ENCODE measurements at regions not wholly inside any gene's neighbourhood (a gene's known extent, or its start where the extent isn't known, plus 50 kb on each side); places are given as distances from the start of the nearest gene placed in this dataset.

GRCh38 chr16:9523994-9524393, 432.6 kb downstream of the HAPSTR1 start:
- DNase-seq (ENCODE audit: low read depth): no peak

DNA sequence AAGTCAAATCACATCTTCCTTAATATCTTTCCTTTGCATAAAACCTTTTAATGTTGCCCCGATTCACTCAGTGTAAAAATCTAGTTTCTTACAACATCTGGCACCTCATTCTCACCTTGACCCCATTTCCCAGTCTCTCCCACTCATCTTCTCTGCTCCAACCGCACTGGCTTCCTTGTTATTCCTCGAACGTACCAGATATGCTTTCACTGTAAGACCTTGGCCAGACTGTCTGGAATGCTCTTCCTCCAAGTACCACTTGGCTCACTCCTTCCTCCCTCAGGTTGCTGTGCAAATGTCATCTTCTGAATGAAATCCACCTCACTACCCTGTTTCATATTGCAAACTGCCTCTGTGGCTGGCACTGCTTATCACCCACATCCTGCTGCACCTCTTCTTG, 433.6 kb downstream of the HAPSTR1 start:
- DNase-seq (ENCODE audit: low read depth): no peak

- no peak for DNase-seq (ENCODE audit: low read depth)
These were observed 435.3 kb downstream of the HAPSTR1 start for GRCh38 chr16:9526791-9527190.

GRCh38 chr16:9527976-9528375, 436.5 kb downstream of the HAPSTR1 start:
- no peak for DNase-seq (ENCODE audit: low read depth)

DNA sequence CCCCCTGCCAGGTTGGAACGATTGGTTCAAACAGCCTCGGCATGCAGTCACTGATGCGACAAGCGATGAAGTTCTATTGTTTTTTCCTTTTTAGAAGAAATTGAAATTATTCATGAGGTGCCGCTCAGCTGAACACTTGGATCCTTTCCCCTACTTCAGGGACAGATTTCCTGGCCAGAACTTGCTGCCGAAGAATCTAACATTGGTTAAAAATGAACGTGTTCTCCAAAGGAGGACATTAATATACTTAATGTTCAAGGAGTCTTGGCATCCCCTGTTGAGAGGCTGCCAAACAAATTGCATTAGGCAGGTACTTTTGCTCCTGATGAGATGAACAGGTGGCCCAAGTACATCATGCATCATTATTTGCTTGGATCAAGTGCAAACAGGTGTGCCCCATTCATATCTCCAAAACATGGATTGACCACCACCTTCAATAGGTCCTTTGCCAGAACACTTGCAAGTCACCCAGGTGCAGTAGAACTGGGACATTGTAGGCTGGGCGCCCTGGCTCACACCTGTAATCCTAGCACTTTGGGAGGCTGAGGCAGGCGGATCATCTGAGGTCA, 437.2 kb downstream of the HAPSTR1 start:
- no peak for DNase-seq (ENCODE audit: low read depth)

DNA sequence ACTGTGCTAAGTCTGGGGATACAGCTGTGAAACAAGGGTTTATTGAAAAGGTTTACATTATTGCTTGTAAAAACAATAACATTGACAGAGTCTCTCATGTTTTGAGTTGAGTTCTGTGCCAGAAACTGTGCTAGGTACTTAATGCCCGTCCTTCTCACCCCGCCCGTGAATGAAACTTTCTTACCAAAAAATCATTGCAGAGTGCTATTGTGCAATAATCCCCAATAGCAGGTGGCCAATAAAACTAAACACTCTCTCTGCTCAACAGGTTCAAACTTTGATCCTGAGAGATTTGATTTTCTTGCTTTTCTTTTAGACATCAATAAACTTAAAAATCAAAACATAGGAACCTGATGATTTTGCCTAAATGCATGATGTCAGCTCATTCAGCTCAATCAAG, 441.6 kb downstream of the HAPSTR1 start:
- DNase-seq (ENCODE audit: low read depth): no peak

- no peak for DNase-seq (ENCODE audit: low read depth)
These were observed 443.3 kb downstream of the HAPSTR1 start for GRCh38 chr16:9534759-9535158.

DNA sequence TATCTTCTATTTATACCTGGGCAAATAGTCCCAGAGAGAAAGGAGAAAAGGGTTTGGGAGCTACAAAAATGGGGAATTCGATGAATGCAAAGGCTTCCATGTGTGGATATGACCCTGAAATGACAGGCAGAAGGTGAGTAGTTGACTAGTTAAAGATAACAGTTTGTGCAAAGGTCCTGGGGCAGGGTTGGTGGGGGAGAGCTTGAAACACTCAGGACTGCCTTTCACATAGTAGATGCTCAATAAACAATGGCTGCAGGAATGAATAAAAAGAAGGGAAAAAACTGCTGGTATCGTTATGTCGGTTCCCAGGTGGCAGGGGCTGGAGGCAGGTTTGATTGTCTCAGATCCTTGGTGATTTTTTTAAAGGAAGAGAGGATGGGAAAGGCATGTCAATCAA, 445.5 kb downstream of the HAPSTR1 start:
- DNase-seq (ENCODE audit: low read depth): no peak

GRCh38 chr16:9539346-9539745, 447.9 kb downstream of the HAPSTR1 start:
- DNase-seq (ENCODE audit: low read depth): no peak

DNA sequence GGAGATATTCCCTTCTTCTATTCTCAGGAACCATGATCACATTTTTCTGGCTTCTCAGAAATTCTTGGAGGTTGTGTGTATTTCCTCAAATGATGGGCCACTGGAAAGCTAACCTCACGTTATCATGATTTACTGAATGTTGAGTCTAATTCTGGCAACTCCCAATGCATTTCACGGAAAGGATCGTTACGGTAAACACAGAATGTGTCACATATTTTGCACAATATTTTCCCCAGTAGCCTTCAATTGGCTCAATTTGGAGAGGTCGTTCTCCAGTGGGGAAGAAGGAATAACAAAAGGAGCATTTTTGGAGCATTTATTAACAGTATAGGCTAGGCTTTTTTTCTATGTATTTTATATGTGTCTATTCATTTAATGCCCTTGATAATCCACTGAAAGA, 450.3 kb downstream of the HAPSTR1 start:
- DNase-seq (ENCODE audit: low read depth): no peak

DNA sequence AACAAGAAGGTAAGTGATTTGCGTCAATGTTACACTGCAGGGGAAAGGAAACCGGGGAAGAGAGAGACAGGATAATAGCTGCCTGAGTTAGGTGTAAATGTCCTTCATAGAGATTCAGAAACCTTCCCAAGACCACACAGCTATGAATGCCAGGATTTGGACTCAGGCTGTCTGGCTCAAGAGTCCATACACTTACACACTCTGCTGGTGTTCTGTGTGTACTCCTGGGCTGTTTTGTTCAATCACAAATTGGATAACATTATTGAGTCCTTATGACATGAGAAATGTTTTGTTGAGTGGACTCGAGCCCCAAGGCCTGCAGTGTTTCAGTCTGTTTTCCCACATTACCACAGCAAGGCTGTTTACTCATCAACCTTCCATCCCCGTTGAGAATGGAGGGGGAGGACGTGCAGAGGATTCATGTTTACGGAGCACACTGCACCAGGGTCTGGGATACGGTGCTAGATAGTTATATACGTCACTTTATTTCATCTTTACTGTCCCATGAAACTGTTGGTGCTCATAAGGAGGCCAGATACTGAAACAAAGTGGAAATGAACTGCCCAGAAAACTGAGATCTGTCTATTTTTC, 450.8 kb downstream of the HAPSTR1 start:
- no peak for DNase-seq (ENCODE audit: low read depth)

GRCh38 chr16:9545522-9546437, 454.3 kb downstream of the HAPSTR1 start:
- no peak for DNase-seq (ENCODE audit: low read depth)

- no peak for DNase-seq (ENCODE audit: low read depth)
These were observed 455.0 kb downstream of the HAPSTR1 start for GRCh38 chr16:9546438-9546786.

DNA sequence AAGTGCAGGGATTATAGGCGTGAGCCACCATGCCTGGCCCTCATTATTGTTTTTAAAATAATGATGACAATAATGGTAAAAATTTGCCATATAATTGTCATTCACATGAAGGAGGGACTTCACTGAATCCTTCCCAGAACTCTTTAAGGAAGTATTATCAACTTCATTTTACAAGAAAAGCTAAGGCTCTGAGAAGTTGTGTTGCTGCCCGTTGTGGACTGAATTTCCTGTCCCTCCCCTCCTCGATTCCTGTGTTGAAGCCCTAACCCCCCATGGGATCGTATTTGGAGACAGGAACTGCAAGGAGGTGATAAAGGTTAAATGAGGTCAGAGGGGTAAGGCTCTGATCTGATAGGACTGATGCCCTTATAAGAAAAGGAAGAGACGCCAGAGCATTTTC, 458.0 kb downstream of the HAPSTR1 start:
- DNase-seq (ENCODE audit: low read depth): no peak

GRCh38 chr16:9555051-9555450, 463.6 kb downstream of the HAPSTR1 start:
- DNase-seq (ENCODE audit: low read depth): no peak

- no peak for DNase-seq (ENCODE audit: low read depth)
These were observed 465.7 kb downstream of the HAPSTR1 start for GRCh38 chr16:9556949-9557665.

- DNase-seq (ENCODE audit: low read depth): no peak
These were observed 466.3 kb downstream of the HAPSTR1 start for GRCh38 chr16:9557713-9558112.

DNA sequence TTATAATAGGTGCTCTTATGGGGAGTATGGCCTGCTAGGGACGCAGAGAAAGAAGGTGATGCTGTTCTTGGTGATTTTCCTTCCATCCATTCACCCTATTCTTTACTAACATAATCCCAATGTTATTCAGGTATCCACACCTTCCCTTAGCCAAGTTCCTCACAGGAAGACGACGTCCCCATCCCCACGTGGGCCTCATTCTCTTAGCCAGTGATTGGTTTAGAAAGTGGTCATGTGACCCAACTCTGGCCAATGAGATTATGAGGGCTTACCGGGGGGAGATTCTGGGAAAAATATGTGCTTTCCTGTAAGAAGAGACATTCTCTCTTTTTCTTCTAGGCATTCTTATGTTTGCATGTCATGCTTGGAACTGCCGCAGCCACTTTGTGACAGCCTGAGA, 474.7 kb downstream of the HAPSTR1 start:
- no peak for DNase-seq (ENCODE audit: low read depth)

GRCh38 chr16:9567666-9568065, 476.2 kb downstream of the HAPSTR1 start:
- DNase-seq (ENCODE audit: low read depth): no peak

DNA sequence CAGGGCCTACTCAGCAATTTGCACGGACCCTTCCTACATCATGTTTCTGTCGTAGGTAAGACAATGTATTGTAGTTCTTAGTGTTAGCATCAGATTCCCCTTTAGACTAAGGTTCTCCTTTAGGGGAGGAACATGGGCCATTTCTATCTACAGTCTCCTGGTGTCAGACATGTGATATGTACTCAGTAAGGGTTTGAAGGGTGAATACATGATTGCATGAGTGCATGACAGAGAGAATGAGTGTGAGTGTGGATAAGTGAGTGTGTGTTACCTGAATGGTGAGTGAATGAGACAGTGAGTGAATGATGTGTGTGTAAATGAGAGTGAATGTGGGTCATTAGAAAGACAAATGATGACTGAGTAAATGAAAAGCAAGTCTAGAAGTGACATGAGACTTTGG, 476.8 kb downstream of the HAPSTR1 start:
- DNase-seq (ENCODE audit: low read depth): no peak

GRCh38 chr16:9570521-9570920, 479.1 kb downstream of the HAPSTR1 start:
- no peak for DNase-seq (ENCODE audit: low read depth)

- no peak for DNase-seq (ENCODE audit: low read depth)
These were observed 487.0 kb downstream of the HAPSTR1 start for GRCh38 chr16:9578459-9578858.

- DNase-seq (ENCODE audit: low read depth): no peak
These were observed 488.6 kb downstream of the HAPSTR1 start for GRCh38 chr16:9580025-9580424.

Data from stimulated activated CD8-positive, alpha-beta memory T cell treated with anti-CD3 and anti-CD28 coated beads, Interleukin-4, amount 100 ng/mL, for 24 hours (primary cell).